ENCODE measurements at regions not wholly inside any gene's neighbourhood (a gene's known extent, or its start where the extent isn't known, plus 50 kb on each side); places are given as distances from the start of the nearest gene placed in this dataset.

DNA sequence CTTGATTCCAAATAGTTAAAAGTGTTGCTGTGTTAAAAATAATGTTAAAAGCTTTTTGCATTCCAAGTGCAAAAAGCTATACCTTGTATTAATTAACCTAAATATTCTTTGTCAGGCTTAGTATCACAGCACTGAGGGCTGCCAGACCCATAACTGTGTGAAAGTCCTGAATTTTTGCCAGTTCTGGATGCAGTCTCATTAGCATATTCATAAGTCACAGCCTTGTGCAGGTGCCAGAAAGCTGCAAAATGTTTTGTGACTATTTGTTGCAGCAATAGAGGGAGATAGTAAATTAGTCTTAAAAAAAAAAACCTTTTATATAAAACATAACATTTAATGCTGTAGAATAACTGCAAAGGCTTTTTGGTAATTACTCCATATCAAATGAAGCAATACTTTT, 56.6 kb downstream of the SLITRK1 start:
- dilution Hi-C loops (cut with MboI; ENCODE audit: extremely low pct_ligation_motif_present, low sequenced_read_pairs), result no loop called here
- TF ChIP-seq FOS (IDR thresholded peaks at IDR 0.05; ENCODE audit: borderline replicate concordance, insufficient read depth, low read length) (no peak), POLR2AphosphoS5 (IDR thresholded peaks at IDR 0.05; ENCODE audit: insufficient read depth, low read depth, low read length) (no peak), GATA2 (IDR thresholded peaks at IDR 0.05; ENCODE audit: insufficient read depth, insufficient read length, low read depth, low read length) (no peak), EZH2 (IDR thresholded peaks at IDR 0.05; ENCODE audit: borderline replicate concordance, low read depth, low read length, severe bottlenecking) (no peak), JUN (IDR thresholded peaks at IDR 0.05; ENCODE audit: borderline replicate concordance, insufficient read depth, insufficient read length, low read depth) (no peak), MYC (IDR thresholded peaks at IDR 0.05; ENCODE audit: low read depth, low read length) (no peak), POLR2A (IDR thresholded peaks at IDR 0.05; ENCODE audit: low read depth, low read length) (no peak)
- TF ChIP-seq, protein P1, sequence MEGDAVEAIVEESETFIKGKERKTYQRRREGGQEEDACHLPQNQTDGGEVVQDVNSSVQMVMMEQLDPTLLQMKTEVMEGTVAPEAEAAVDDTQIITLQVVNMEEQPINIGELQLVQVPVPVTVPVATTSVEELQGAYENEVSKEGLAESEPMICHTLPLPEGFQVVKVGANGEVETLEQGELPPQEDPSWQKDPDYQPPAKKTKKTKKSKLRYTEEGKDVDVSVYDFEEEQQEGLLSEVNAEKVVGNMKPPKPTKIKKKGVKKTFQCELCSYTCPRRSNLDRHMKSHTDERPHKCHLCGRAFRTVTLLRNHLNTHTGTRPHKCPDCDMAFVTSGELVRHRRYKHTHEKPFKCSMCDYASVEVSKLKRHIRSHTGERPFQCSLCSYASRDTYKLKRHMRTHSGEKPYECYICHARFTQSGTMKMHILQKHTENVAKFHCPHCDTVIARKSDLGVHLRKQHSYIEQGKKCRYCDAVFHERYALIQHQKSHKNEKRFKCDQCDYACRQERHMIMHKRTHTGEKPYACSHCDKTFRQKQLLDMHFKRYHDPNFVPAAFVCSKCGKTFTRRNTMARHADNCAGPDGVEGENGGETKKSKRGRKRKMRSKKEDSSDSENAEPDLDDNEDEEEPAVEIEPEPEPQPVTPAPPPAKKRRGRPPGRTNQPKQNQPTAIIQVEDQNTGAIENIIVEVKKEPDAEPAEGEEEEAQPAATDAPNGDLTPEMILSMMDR (IDR thresholded peaks at IDR 0.05; ENCODE audit: extremely low read depth in 1 of 2, insufficient read depth in 1 of 2, low read depth in 1 of 2, low read length in 2 of 2), result no peak
- TF ChIP-seq, protein P2, sequence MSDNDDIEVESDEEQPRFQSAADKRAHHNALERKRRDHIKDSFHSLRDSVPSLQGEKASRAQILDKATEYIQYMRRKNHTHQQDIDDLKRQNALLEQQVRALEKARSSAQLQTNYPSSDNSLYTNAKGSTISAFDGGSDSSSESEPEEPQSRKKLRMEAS (IDR thresholded peaks at IDR 0.05; ENCODE audit: insufficient read depth, insufficient read length), result no peak
- no peak for DNase-seq (ENCODE audit: low read depth, low spot score)
- Histone ChIP-seq H3K36me3 (ENCODE audit: control insufficient read depth in 2 of 2, extremely low read depth in 1 of 2, insufficient read depth in 2 of 2, low read length in 2 of 2) (no peaks in the 10 kb centered on the region), H3K4me2 (ENCODE audit: insufficient read depth, low read length) (no peak overlapping the region), H2AFZ (ENCODE audit: low read depth, low read length) (no peak overlapping the region), H3K27me3 (ENCODE audit: control insufficient read depth in 2 of 2, insufficient read depth in 2 of 2, low read length in 2 of 2) (no peaks in the 10 kb centered on the region), H3K27ac (ENCODE audit: insufficient read depth, low read depth, low read length) (no peak overlapping the region), H3K4me3 (replicated peaks in 1 of 3; ENCODE audit: insufficient read depth in 1 of 3, low read depth in 1 of 3, low read length in 3 of 3) (no peak overlapping the region), H3K4me1 (ENCODE audit: control insufficient read depth, extremely low read depth, insufficient read depth, low read length) (no peaks in the 10 kb centered on the region), H3K9me3 (replicated peaks; ENCODE audit: control insufficient read depth, insufficient read depth, low read length) (peaks cover 8% of the 10 kb centered on the region), H4K20me1 (replicated peaks; ENCODE audit: control insufficient read depth, extremely low read depth, insufficient read depth, low read length) (no peaks in the 10 kb centered on the region), H3K9me1 (replicated peaks; ENCODE audit: control insufficient read depth, extremely low read depth, insufficient read depth, low read length) (no peaks in the 10 kb centered on the region), H3K79me2 (ENCODE audit: control insufficient read depth, insufficient read depth, low read length) (no peaks in the 10 kb centered on the region), H3K9ac (replicated peaks; ENCODE audit: extremely low read depth, insufficient read depth, low read length) (no peak overlapping the region)
- ChIA-PET CTCF (no interaction called here), POLR2A (no interaction called here)
- BruUV-seq (replicated peaks), result no TSS peak
- intact Hi-C loops (cut with micrococcal nuclease), result no loop called here
- no peak for FAIRE-seq

Measured in endothelial cell of umbilical vein (primary cell).